OCI-LY1 (cell line): ENCODE measurements at regions not wholly inside any gene's neighbourhood (a gene's known extent, or its start where the extent isn't known, plus 50 kb on each side); places are given as distances from the start of the nearest gene placed in this dataset.

Experiments used
- EZH2 ChIP-seq: fragments of 200-600 bp; sonication (generic), shearing (Covaris generic); IDR thresholded peaks from 2 replicates; pipeline ENCODE4 v1.8.0; 2017; ENCODE audit warnings: borderline replicate concordance, mixed run types, mild to moderate bottlenecking, antibody characterized with exemption, low read length, moderate library complexity, mixed read lengths
- TF ChIP-seq, protein P1 (sequence below): fragments of 200-600 bp; sonication (generic), shearing (Covaris generic); IDR thresholded peaks from 2 replicates; pipeline ENCODE4 v1.5.1; 2017; ENCODE audit warnings: mild to moderate bottlenecking, antibody characterized with exemption, low read length, moderate library complexity, mixed read lengths

DNA sequence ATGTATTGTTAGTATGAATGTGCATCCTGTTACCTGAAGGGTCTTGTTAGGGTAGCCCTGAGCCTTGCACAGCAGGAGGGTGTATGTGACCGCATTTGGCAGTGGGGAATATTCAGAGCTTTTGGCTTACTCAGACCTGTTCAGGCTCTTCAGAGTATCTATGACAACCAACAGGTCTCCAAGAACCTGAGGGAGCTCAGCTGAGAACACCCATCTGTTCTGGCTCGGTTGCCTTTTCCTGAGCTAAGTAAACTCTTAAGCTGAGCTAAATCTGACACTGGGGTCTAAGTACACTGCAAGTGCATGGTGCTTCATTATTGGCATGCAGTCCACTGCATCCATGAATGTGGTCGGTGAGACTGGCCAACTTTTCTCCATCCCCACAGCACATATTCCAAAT is 92.4 kb upstream of the CHST9 start:
- TF ChIP-seq EZH2, result no peak
- TF ChIP-seq, protein P1, sequence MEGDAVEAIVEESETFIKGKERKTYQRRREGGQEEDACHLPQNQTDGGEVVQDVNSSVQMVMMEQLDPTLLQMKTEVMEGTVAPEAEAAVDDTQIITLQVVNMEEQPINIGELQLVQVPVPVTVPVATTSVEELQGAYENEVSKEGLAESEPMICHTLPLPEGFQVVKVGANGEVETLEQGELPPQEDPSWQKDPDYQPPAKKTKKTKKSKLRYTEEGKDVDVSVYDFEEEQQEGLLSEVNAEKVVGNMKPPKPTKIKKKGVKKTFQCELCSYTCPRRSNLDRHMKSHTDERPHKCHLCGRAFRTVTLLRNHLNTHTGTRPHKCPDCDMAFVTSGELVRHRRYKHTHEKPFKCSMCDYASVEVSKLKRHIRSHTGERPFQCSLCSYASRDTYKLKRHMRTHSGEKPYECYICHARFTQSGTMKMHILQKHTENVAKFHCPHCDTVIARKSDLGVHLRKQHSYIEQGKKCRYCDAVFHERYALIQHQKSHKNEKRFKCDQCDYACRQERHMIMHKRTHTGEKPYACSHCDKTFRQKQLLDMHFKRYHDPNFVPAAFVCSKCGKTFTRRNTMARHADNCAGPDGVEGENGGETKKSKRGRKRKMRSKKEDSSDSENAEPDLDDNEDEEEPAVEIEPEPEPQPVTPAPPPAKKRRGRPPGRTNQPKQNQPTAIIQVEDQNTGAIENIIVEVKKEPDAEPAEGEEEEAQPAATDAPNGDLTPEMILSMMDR, result no peak
